Esophagus muscularis mucosa (tissue), 2 donors: ENCODE measurements at regions not wholly inside any gene's neighbourhood (a gene's known extent, or its start where the extent isn't known, plus 50 kb on each side); places are given as distances from the start of the nearest gene placed in this dataset.

ENCODE experiments used
- EP300 ChIP-seq: sonication (generic); formaldehyde crosslinking; IDR thresholded peaks from one replicate; pipeline ENCODE4 v1.6.1; 2017; ENCODE audit warnings: antibody characterized with exemption
- POLR2A ChIP-seq: fragments of 450-650 bp; IDR thresholded peaks from one replicate; pipeline ENCODE4 v1.6.1; 2017; ENCODE audit warnings: antibody characterized with exemption, moderate library complexity, mild to moderate bottlenecking, low read depth

- TF ChIP-seq POLR2A (no peak), EP300 (no peak)
Measured at GRCh38 chr3:117589454-117589853, 879.9 kb downstream of the TUSC7 start.
